ENCODE measurements at regions not wholly inside any gene's neighbourhood (a gene's known extent, or its start where the extent isn't known, plus 50 kb on each side); places are given as distances from the start of the nearest gene placed in this dataset.
"Not testable (repeated sequence)": the region's sequence is repeated elsewhere in the genome, so short reads cannot be mapped to it uniquely, and the experiment has no call there.

DNA sequence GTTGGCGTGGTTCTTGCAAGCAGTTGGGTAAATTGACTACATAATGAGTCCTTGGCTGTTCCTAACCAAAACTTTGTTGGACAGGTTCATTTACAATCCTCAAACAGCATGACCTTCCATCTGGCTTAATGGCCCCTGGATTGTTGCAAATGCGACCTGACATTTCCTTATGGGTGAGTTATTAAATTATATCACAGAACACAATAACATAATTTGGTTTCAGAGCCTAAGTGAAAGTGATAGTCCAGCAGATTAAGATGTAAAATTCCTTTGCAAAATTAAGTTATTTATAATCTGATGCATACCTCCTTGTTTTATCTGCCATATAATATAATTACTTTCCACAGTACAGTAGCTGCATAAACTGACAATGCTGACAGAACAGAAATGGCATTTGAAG, 224.4 kb downstream of the TUSC1 start:
- H3K4me1 ChIP-seq: no peaks in the 10 kb centered on the region
- no peaks in the 10 kb centered on the region for H3K9me3 ChIP-seq
- no peak for TF ChIP-seq CTCF (IDR thresholded peaks at IDR 0.05)
- no peak for DNase-seq (ENCODE audit: low spot score)
- H3K27me3 ChIP-seq: no peaks in the 10 kb centered on the region
- no peaks in the 10 kb centered on the region for H3K36me3 ChIP-seq
- H3K4me3 ChIP-seq: no peak overlapping the region
- H3K27ac ChIP-seq: no peak overlapping the region

- no peak for TF ChIP-seq CTCF (IDR thresholded peaks at IDR 0.05)
- Histone ChIP-seq H3K36me3 (no peaks in the 10 kb centered on the region), H3K9me3 (no peaks in the 10 kb centered on the region), H3K4me3 (no peak overlapping the region), H3K27ac (no peak overlapping the region), H3K27me3 (no peaks in the 10 kb centered on the region), H3K4me1 (no peaks in the 10 kb centered on the region)
- no peak for DNase-seq (ENCODE audit: low spot score)
These were observed 228.7 kb downstream of the TUSC1 start for GRCh38 chr9:25449503-25449902.

- H3K36me3 ChIP-seq; DNase-seq (ENCODE audit: low spot score); H3K27me3 ChIP-seq; H3K9me3 ChIP-seq; H3K4me1 ChIP-seq; H3K27ac ChIP-seq; H3K4me3 ChIP-seq: not testable (repeated sequence)
These were observed 232.5 kb downstream of the TUSC1 start for GRCh38 chr9:25445721-25446120.

DNA sequence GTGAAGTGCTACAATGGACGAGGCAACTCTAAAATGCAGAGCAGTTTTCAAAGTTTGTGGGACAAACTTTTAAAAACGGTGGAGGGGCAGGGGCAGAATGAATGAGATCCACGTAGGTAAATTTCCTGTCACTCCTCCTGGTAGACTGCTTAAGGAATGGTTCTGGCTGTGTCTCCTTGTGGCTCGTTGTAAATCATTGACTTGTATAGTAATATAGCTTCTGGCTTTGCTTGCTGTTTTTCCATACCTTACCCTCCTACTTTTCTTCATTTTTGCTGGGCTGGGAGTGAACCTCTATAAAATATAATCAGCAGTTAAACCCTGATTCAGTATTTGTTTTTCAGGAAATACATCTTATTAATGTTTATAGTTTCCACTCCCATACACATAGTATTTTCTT, 235.7 kb downstream of the TUSC1 start:
- TF ChIP-seq CTCF (IDR thresholded peaks at IDR 0.05): no peak
- no peaks in the 10 kb centered on the region for H3K36me3 ChIP-seq
- H3K4me3 ChIP-seq: no peak overlapping the region
- no peaks in the 10 kb centered on the region for H3K9me3 ChIP-seq
- no peak for DNase-seq (ENCODE audit: low spot score)
- H3K4me1 ChIP-seq: no peaks in the 10 kb centered on the region
- H3K27ac ChIP-seq: no peak overlapping the region
- no peaks in the 10 kb centered on the region for H3K27me3 ChIP-seq

GRCh38 chr9:25427898-25428297, 250.3 kb downstream of the TUSC1 start:
- no peak overlapping the region for H3K27ac ChIP-seq
- H3K36me3 ChIP-seq: no peaks in the 10 kb centered on the region
- H3K4me3 ChIP-seq: no peak overlapping the region
- no peaks in the 10 kb centered on the region for H3K27me3 ChIP-seq
- no peaks in the 10 kb centered on the region for H3K4me1 ChIP-seq
- no peaks in the 10 kb centered on the region for H3K9me3 ChIP-seq
- DNase-seq (ENCODE audit: low spot score): no peak
- no peak for TF ChIP-seq CTCF (IDR thresholded peaks at IDR 0.05)

GRCh38 chr9:25427290-25427689, 251.0 kb downstream of the TUSC1 start:
- Histone ChIP-seq H3K27me3 (no peaks in the 10 kb centered on the region), H3K4me1 (no peaks in the 10 kb centered on the region), H3K36me3 (no peaks in the 10 kb centered on the region), H3K9me3 (no peaks in the 10 kb centered on the region), H3K27ac (no peak overlapping the region), H3K4me3 (no peak overlapping the region)
- no peak for TF ChIP-seq CTCF (IDR thresholded peaks at IDR 0.05)
- no peak for DNase-seq (ENCODE audit: low spot score)

All from right atrium auricular region (tissue), 2 donors.